Chondrocyte (in vitro differentiated cells): ENCODE measurements at regions not wholly inside any gene's neighbourhood (a gene's known extent, or its start where the extent isn't known, plus 50 kb on each side); places are given as distances from the start of the nearest gene placed in this dataset.
"Not testable (repeated sequence)": the region's sequence is repeated elsewhere in the genome, so short reads cannot be mapped to it uniquely, and the experiment has no call there.

Experiments
- DNase-seq: peaks from one replicate; pipeline ENCODE4 v3.0.0; 2021; ENCODE audit warnings: mixed read lengths, low spot score
- H3K27ac Mint-ChIP-seq: one replicate; pipeline ENCODE4 v1.8.0; 2021; ENCODE audit warnings: mild to moderate bottlenecking, moderate library complexity, mixed read lengths; ENCODE audit not compliant: unreplicated experiment
- H3K27me3 Mint-ChIP-seq: 2 replicates; pipeline ENCODE4 v1.8.0; 2021; ENCODE audit warnings: low read depth, mixed read lengths
- H3K36me3 Mint-ChIP-seq: 2 replicates; pipeline ENCODE4 v1.8.0; 2021; ENCODE audit warnings: low read depth, mixed read lengths
- H3K4me1 Mint-ChIP-seq: 2 replicates; pipeline ENCODE4 v1.8.0; 2021; ENCODE audit warnings: low read depth, mild to moderate bottlenecking, mixed read lengths
- H3K4me3 Mint-ChIP-seq: one replicate; pipeline ENCODE4 v1.8.0; 2021; ENCODE audit warnings: mild to moderate bottlenecking, moderate library complexity, mixed read lengths; ENCODE audit not compliant: unreplicated experiment
- H3K9me3 Mint-ChIP-seq: 2 replicates; pipeline ENCODE4 v1.8.0; 2021; ENCODE audit warnings: low read depth, mixed read lengths
- CTCF ChIP-seq: fragments of 200-600 bp; sonication (generic); IDR thresholded peaks from 2 replicates; pipeline ENCODE4 v1.5.0; 2021; ENCODE audit warnings: antibody characterized with exemption, mild to moderate bottlenecking, moderate library complexity

- Mint-ChIP-seq H3K27ac (no peak overlapping the region), H3K9me3 (peaks cover 4% of the 10 kb centered on the region), H3K4me1 (peaks cover 30% of the 10 kb centered on the region), H3K36me3 (peaks cover 2% of the 10 kb centered on the region), H3K27me3 (no peaks in the 10 kb centered on the region), H3K4me3 (no peak overlapping the region)
- DNase-seq, result no peak
- TF ChIP-seq CTCF, result no peak
Measured at GRCh38 chr22:27318516-27318915, 483.0 kb downstream of the MN1 start.

GRCh38 chr22:27323661-27324060 is 477.9 kb downstream of the MN1 start:
- H3K27ac Mint-ChIP-seq, result no peak overlapping the region
- H3K27me3 Mint-ChIP-seq, result no peaks in the 10 kb centered on the region
- no peak for TF ChIP-seq CTCF
- peaks cover 6% of the 10 kb centered on the region for H3K9me3 Mint-ChIP-seq
- DNase-seq, result no peak
- H3K4me1 Mint-ChIP-seq, result peaks cover 14% of the 10 kb centered on the region
- H3K4me3 Mint-ChIP-seq, result no peak overlapping the region
- peaks cover 2% of the 10 kb centered on the region for H3K36me3 Mint-ChIP-seq

- H3K4me3 Mint-ChIP-seq, H3K9me3 Mint-ChIP-seq, DNase-seq, H3K4me1 Mint-ChIP-seq, H3K27ac Mint-ChIP-seq, H3K27me3 Mint-ChIP-seq, H3K36me3 Mint-ChIP-seq: not testable (repeated sequence)
Measured at GRCh38 chr22:27324908-27325307, 476.6 kb downstream of the MN1 start.

- H3K27me3 Mint-ChIP-seq, result no peaks in the 10 kb centered on the region
- no peaks in the 10 kb centered on the region for H3K36me3 Mint-ChIP-seq
- H3K4me1 Mint-ChIP-seq, result peaks cover 21% of the 10 kb centered on the region
- DNase-seq, result no peak
- H3K27ac Mint-ChIP-seq, result no peak overlapping the region
- H3K9me3 Mint-ChIP-seq, result peaks cover 2% of the 10 kb centered on the region
- TF ChIP-seq CTCF, result no peak
- no peak overlapping the region for H3K4me3 Mint-ChIP-seq
Measured at GRCh38 chr22:27327497-27327896, 474.1 kb downstream of the MN1 start.

- TF ChIP-seq CTCF, result peak; percentile 31
- no peak overlapping the region for H3K4me3 Mint-ChIP-seq
- H3K9me3 Mint-ChIP-seq, result peaks cover 7% of the 10 kb centered on the region
- no peaks in the 10 kb centered on the region for H3K27me3 Mint-ChIP-seq
- no peak overlapping the region for H3K27ac Mint-ChIP-seq
- no peaks in the 10 kb centered on the region for H3K36me3 Mint-ChIP-seq
- DNase-seq, result no peak
- H3K4me1 Mint-ChIP-seq, result peaks cover 21% of the 10 kb centered on the region
Measured at GRCh38 chr22:27327981-27328721, 473.4 kb downstream of the MN1 start.
